SH-SY5Y (cell line): ENCODE measurements at regions not wholly inside any gene's neighbourhood (a gene's known extent, or its start where the extent isn't known, plus 50 kb on each side); places are given as distances from the start of the nearest gene placed in this dataset.

ENCODE experiments used
- GATA2 ChIP-seq: IDR thresholded peaks from 2 replicates; pipeline ENCODE4 v1.6.1; 2011; ENCODE audit warnings: mild to moderate bottlenecking, low read depth, low read length
- GATA3 ChIP-seq: IDR thresholded peaks from 2 replicates; pipeline ENCODE4 v1.6.1; 2011; ENCODE audit warnings: low read depth, mild to moderate bottlenecking, low read length, moderate library complexity

GRCh38 chr13:74423434-74423833 is 289.2 kb upstream of the KLF12 start:
- TF ChIP-seq GATA3 (no peak), GATA2 (no peak)
